SH-SY5Y (cell line): ENCODE measurements at regions not wholly inside any gene's neighbourhood (a gene's known extent, or its start where the extent isn't known, plus 50 kb on each side); places are given as distances from the start of the nearest gene placed in this dataset.

Source experiments
- GATA2 ChIP-seq: IDR thresholded peaks from 2 replicates; pipeline ENCODE4 v1.6.1; 2011; ENCODE audit warnings: mild to moderate bottlenecking, low read depth, low read length
- GATA3 ChIP-seq: IDR thresholded peaks from 2 replicates; pipeline ENCODE4 v1.6.1; 2011; ENCODE audit warnings: low read depth, mild to moderate bottlenecking, low read length, moderate library complexity

DNA sequence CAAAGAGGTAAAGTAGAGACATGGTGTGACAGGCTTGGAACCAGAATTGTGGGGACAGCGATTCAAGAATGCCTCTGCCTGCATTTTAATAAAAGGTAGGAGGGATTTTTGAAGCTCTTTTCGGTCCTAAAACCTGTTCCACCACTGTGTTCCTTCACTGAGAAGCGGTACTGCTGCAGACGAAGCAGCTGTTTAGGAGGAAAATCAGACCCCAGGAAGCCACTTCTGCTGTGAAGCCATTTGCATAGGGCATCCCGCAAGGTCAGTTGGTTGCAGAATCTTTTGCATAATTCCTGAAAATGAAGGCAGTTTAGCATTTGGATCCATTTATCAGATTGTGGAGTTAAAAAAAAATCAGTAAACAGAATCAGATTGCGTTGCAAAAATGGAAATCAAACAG lies 183.3 kb upstream of the PRKCQ start:
- no peak for TF ChIP-seq GATA2
- no peak for TF ChIP-seq GATA3

DNA sequence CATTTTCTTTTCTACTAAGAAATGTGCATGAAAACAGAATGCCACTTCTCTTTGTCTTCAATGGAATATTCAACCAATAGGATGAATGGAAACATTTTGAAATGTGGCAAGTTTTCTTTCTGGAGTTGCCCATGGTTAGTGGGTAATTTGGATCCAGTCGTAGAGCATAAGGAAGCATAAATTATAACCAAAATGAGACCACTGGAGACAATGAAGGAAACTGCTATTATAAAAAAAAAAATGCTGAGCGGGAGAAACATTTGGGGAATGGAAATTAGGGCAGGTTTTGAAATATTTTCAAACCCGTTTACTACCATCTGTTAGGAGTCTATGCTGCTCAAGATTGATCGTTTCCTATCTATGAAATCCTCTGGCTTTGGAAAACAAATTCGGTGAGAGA lies 182.9 kb upstream of the PRKCQ start:
- TF ChIP-seq GATA2 (no peak), GATA3 (no peak)

DNA sequence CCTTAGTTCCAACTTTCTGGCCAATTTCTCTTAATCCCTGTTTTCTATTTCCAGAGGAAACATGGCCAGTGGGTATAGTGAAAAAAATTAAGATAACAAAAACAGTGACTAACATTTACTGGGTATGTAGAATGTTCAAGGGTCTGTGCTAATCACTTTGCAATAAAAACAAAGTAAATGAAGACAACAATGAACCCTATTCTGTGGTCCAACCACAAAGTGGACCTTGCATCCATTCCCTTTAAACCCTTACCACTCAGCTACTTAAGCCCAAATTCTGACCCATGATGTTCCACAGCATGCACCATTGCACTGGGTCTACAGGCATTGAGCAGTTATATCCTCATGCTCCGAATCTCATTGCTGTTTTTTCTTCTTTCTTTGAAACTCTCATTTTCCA lies 179.9 kb upstream of the PRKCQ start:
- no peak for TF ChIP-seq GATA3
- no peak for TF ChIP-seq GATA2

DNA sequence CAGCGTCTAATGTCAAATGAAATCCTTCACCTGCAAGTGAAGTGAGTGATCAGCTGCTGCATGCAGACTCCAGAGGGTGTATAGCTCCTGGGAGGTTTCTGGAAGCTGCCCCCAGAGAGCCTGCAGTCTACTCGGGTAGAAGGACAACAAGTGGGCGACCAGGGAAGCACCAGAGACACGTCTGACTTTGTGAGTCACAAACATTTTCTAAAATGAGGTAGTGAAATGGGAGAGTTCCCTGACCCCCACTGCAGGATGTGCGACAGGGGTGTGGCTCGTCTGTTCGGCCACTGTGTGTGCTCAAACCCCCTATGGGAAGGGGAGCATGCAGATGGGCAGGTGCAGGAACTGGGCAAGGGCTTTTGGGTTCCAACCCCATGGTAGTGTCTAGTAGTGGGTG lies 177.1 kb upstream of the PRKCQ start:
- TF ChIP-seq GATA3: no peak
- no peak for TF ChIP-seq GATA2

DNA sequence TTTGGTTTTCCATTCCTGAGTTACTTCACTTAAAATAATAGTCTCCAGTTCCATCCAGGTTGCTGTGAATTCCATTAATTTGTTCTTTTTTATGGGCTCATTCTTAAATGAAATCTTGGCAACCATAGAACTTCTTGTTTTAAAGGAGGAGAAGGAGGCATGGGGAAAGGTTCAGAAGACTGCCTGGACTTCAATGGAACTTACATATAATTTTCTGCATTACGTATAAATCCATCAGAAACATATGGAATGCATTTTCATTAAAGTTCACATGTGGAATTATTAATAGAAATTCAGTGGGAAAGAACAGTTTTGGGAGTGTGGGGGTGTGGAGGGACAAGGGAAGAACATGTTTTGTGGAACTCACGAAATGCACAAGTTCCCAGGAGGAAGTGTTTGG lies 176.6 kb upstream of the PRKCQ start:
- TF ChIP-seq GATA2: no peak
- TF ChIP-seq GATA3: no peak

DNA sequence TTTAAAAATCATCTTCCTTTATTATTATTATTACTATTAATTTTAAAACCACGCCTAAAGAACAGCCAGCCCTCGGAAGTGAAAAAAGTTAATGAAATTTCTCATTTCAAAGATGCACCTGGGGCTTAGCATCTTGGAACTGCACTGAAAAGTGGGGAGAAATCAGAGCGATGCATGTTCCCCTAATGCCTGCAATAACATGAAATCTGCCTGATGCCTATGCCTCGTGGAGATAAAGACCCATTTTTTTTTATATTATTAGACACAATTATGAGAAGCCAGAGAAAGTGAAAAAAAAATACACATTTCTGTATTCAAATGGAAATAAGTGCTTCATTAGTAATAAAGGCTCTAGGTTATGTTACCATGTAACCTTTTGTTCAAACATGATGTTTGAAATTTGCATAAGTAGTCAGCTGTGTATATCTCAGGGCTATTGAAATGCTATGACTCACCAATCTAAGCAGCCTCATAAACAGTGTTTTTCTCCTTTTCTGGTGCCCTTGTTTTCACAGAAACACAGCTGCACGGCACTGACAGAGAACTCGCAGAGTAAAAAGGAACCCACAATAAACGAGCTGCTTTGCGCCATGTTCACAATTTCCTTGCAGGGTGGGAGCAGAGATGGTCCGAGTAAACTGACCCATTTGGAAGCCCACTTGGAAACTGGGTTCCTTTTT lies 175.8 kb upstream of the PRKCQ start:
- TF ChIP-seq GATA2: no peak
- TF ChIP-seq GATA3: no peak

DNA sequence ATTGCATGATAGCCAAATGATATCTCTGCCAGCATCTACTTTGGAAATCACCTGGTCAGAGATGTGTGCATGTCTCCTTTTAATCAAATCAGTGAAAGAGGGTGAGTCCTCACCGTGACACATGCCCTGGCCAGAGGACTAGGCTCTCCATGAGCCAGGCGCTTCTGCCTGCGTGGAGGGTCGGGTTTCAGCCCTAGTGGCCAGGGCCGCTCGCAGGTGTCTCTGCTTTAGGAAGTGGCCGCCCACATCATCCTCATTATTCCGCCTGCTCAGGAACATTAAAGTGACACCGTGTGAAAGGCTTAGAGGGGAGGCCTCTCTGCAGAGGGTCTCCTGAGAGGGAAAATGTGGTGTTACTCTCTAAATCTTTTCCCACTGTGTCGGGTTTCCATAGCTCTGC lies 173.6 kb upstream of the PRKCQ start:
- TF ChIP-seq GATA3 (no peak), GATA2 (no peak)

DNA sequence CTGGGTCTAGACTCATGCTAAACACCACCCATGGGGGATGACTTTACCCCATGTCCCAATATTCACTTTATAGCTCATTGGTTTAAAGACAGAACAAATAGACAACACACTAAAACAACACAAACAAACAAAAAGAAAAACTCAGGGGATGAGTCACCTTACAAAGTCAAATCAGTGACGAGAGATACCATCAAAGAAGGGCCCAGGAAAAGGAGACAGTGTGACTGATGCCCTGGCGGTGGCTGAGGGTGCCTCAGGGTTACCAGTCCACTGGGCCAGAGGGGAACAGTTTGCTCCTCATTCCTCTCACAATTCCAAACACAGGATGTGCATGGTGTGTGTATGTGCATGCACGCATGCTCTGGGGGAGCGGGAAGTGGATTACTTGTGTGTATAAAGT lies 171.3 kb upstream of the PRKCQ start:
- no peak for TF ChIP-seq GATA2
- no peak for TF ChIP-seq GATA3

DNA sequence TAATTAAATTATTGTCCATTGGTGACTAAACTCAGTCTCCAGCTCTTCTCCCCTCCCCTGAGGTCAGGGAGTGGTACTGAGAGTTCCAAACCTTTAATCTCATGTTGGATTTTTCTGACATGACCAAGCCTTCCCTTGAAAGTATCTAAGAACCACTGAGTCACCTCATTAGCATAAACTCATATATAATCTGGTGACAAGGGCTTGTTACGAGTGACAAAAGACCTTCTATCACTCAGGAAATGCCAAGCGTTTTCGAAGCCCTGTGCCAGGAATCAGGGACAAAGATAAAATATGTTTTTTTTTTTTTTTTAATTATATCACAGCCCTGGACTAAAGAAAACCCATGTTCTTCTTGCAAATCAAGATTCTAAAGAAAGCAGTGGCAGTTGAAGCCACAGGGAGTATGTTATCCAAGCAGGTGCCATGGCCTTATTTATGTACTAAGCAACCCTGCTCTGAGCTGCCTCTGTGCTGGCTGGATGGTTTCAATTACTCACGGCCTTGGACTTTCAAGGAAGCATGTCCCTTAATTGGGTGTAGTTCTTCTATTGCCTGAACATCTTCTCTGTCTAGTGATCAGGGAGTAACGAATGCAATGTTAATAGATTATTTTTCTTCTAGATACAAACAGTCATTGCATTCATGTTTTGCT lies 169.0 kb upstream of the PRKCQ start:
- TF ChIP-seq GATA2: no peak
- no peak for TF ChIP-seq GATA3

DNA sequence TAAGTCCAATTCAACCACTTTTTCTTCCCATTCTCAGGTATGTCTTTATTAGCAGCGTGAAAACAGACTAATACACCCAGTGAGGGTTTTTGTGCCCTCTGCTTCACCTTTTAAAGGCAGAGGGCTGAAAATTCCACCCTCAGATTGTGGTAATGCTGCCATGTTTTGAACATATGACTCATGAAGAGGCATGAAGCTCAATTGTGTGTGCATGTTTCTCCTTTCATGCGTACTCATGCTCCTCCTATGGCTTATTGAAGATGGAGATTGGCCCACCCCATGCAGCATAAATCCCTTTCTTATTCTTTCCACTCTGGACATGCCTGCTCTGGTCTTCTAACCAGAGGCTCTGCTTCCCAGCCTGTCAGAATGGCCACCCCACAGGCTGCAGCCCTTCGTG lies 168.0 kb upstream of the PRKCQ start:
- TF ChIP-seq GATA2: no peak
- TF ChIP-seq GATA3: no peak

DNA sequence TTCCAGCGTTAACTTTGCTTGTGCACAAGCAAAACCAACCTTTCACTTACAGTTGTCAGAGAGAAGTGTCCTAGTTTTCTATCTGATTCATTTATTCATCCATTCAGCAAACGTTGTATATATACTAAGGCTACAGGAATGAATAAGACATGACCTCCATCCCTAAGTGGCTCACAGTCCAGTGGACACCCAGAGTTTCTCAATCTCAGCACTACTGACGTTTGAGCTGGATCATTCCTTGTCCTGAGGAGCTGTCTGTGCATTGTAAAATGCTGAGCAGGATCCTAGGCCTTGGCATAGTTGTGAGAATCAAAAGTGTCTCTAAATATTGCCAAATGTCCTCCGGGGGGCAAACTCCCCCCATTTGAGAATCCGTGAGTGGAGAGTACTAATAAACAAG lies 166.7 kb upstream of the PRKCQ start:
- TF ChIP-seq GATA2: no peak
- TF ChIP-seq GATA3: no peak

DNA sequence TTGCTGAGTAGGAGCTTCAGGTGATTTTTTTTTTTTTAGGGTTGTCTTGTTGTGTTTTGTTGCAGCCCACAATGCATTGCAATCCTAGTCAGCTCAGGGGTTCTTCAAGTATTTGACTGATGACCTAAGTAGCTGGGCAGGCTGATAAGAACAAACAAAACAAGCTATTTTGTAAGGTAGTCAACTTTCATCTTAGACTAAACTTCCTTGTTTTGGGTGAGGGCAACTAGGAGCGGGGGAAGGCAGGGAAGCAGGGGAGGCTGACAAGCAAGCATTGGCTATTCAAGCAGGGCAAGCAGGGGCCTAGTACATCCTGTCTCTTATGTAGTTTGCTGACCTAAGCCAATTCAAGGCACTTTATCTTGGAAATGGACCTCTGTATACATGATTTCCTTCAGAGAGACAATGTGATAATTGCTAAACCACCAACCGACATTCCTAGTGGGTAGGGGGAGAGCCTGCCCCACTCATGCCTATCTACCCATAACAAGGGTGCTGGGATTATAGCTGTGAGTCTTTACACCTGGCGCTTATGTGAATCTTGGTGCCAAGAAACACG lies 163.3 kb upstream of the PRKCQ start:
- TF ChIP-seq GATA3 (no peak), GATA2 (no peak)

DNA sequence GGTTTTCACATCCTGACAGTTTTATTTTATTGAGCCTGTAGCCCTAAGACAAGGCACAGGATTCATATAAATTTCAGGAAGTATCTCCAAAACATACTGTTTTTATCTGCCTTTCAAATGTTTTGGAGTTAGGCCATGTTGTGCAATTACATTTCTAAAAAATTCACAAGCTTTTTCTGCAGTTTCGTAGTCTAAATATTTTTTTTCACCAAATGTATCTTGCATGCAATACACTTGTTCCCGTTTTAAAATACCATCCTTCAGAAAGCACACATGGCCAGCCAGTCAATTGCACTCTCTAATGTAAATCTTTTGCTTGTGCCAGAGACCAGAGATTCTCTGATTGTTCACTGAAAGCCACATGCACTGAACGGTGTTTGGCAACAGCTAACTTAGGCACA lies 161.5 kb upstream of the PRKCQ start:
- TF ChIP-seq GATA2 (no peak), GATA3 (no peak)

DNA sequence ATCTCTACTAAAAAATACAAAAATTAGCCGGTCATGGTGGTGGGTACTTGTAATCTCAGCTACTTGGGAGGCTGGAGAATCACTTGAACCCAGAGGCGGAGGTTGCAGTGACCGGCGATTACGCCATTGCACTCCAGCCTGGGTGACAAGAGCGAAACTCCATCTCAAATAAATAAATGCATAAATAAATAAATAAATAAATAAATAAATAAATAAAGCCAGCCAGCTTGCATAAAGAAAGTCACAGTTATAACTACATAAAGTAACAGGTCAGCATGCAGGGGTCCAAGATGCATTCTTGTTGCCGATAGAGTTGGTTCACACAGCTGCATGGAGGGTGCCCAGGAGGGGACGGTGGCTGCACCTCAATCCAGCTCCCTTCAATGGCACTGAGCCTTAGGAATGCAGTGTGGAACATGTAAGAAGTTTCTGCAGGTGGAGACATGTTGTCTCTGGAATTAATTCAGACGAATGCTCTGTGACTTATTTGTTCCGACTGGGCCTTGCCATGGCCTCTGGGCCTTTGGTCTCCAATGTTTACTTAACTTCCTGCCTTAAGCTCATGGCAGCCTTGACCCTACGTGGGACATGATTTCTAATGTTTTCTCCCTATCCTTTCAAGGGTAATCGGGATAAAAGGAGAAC lies 159.6 kb upstream of the PRKCQ start:
- TF ChIP-seq GATA2: no peak
- no peak for TF ChIP-seq GATA3
